ENCODE measurements at regions not wholly inside any gene's neighbourhood (a gene's known extent, or its start where the extent isn't known, plus 50 kb on each side); places are given as distances from the start of the nearest gene placed in this dataset.
"Not testable (repeated sequence)": the region's sequence is repeated elsewhere in the genome, so short reads cannot be mapped to it uniquely, and the experiment has no call there.

- H2AFZ ChIP-seq (ENCODE audit: low read depth, low read length, severe bottlenecking), result no peak overlapping the region
- no peaks in the 10 kb centered on the region for H4K20me1 ChIP-seq (ENCODE audit: low read depth, low read length)
- no peak for TF ChIP-seq CTCF (IDR thresholded peaks at IDR 0.05; ENCODE audit: insufficient read depth, low read length, poor library complexity, severe bottlenecking)
- no peak for TF ChIP-seq EZH2phosphoT487 (conservative IDR thresholded peaks at IDR 0.05; ENCODE audit: low read length)
- no peaks in the 10 kb centered on the region for H3K27me3 ChIP-seq (ENCODE audit: low read length)
- H3K9me2 ChIP-seq (replicated peaks; ENCODE audit: insufficient read depth, low read length), result no peaks in the 10 kb centered on the region
- H3K9ac ChIP-seq (ENCODE audit: low read length), result no peak overlapping the region
- H3K9me3 ChIP-seq (ENCODE audit: insufficient read depth, low read length), result no peaks in the 10 kb centered on the region
- H3K79me2 ChIP-seq (ENCODE audit: insufficient read depth, low read length), result no peaks in the 10 kb centered on the region
- H3F3A ChIP-seq (ENCODE audit: insufficient read depth), result no peaks in the 10 kb centered on the region
- no peak overlapping the region for H3K27ac ChIP-seq (ENCODE audit: low read depth, low read length)
- H3K36me3 ChIP-seq (ENCODE audit: low read length), result no peaks in the 10 kb centered on the region
- H3K4me3 ChIP-seq (ENCODE audit: insufficient read depth, low read length, poor library complexity, severe bottlenecking), result no peak overlapping the region
- no peak overlapping the region for H3K4me2 ChIP-seq (ENCODE audit: low read depth, low read length, poor library complexity, severe bottlenecking)
Observed at GRCh38 chr3:81829937-81830336, 68.5 kb upstream of the GBE1 start.

- H2AFZ ChIP-seq (ENCODE audit: low read depth, low read length, severe bottlenecking); H3K9me2 ChIP-seq (replicated peaks; ENCODE audit: insufficient read depth, low read length); H3K36me3 ChIP-seq (ENCODE audit: low read length); H3K4me3 ChIP-seq (ENCODE audit: insufficient read depth, low read length, poor library complexity, severe bottlenecking); H3K79me2 ChIP-seq (ENCODE audit: insufficient read depth, low read length); H4K20me1 ChIP-seq (ENCODE audit: low read depth, low read length); H3K27me3 ChIP-seq (ENCODE audit: low read length); H3K27ac ChIP-seq (ENCODE audit: low read depth, low read length); H3F3A ChIP-seq (ENCODE audit: insufficient read depth); H3K9ac ChIP-seq (ENCODE audit: low read length); H3K4me2 ChIP-seq (ENCODE audit: low read depth, low read length, poor library complexity, severe bottlenecking); H3K9me3 ChIP-seq (ENCODE audit: insufficient read depth, low read length): not testable (repeated sequence)
Observed at GRCh38 chr3:81829272-81829671, 67.8 kb upstream of the GBE1 start.

GRCh38 chr3:81823882-81824395, 62.5 kb upstream of the GBE1 start:
- no peak overlapping the region for H3K4me3 ChIP-seq (ENCODE audit: insufficient read depth, low read length, poor library complexity, severe bottlenecking)
- H3K27ac ChIP-seq (ENCODE audit: low read depth, low read length), result no peak overlapping the region
- no peak overlapping the region for H2AFZ ChIP-seq (ENCODE audit: low read depth, low read length, severe bottlenecking)

GRCh38 chr3:81823086-81823485, 61.6 kb upstream of the GBE1 start:
- Histone ChIP-seq H4K20me1 (ENCODE audit: low read depth, low read length) (no peaks in the 10 kb centered on the region), H3F3A (ENCODE audit: insufficient read depth) (no peaks in the 10 kb centered on the region), H2AFZ (ENCODE audit: low read depth, low read length, severe bottlenecking) (no peak overlapping the region), H3K9ac (ENCODE audit: low read length) (no peak overlapping the region), H3K36me3 (ENCODE audit: low read length) (no peaks in the 10 kb centered on the region), H3K4me2 (ENCODE audit: low read depth, low read length, poor library complexity, severe bottlenecking) (no peak overlapping the region), H3K79me2 (ENCODE audit: insufficient read depth, low read length) (no peaks in the 10 kb centered on the region), H3K9me3 (ENCODE audit: insufficient read depth, low read length) (no peaks in the 10 kb centered on the region), H3K27me3 (ENCODE audit: low read length) (no peaks in the 10 kb centered on the region), H3K27ac (ENCODE audit: low read depth, low read length) (no peak overlapping the region), H3K4me3 (ENCODE audit: insufficient read depth, low read length, poor library complexity, severe bottlenecking) (no peak overlapping the region), H3K9me2 (replicated peaks; ENCODE audit: insufficient read depth, low read length) (no peaks in the 10 kb centered on the region)
- TF ChIP-seq CTCF (IDR thresholded peaks at IDR 0.05; ENCODE audit: insufficient read depth, low read length, poor library complexity, severe bottlenecking) (no peak), EZH2phosphoT487 (conservative IDR thresholded peaks at IDR 0.05; ENCODE audit: low read length) (no peak)

More at GRCh38 chr3:81823882-81824395, 62.5 kb upstream of the GBE1 start:
- no peaks in the 10 kb centered on the region for H3K9me3 ChIP-seq (ENCODE audit: insufficient read depth, low read length)
- no peak for TF ChIP-seq EZH2phosphoT487 (conservative IDR thresholded peaks at IDR 0.05; ENCODE audit: low read length)
- no peak for TF ChIP-seq CTCF (IDR thresholded peaks at IDR 0.05; ENCODE audit: insufficient read depth, low read length, poor library complexity, severe bottlenecking)
- no peak overlapping the region for H3K9ac ChIP-seq (ENCODE audit: low read length)
- no peaks in the 10 kb centered on the region for H3K79me2 ChIP-seq (ENCODE audit: insufficient read depth, low read length)
- no peaks in the 10 kb centered on the region for H3K9me2 ChIP-seq (replicated peaks; ENCODE audit: insufficient read depth, low read length)
- no peaks in the 10 kb centered on the region for H3F3A ChIP-seq (ENCODE audit: insufficient read depth)
- no peaks in the 10 kb centered on the region for H3K27me3 ChIP-seq (ENCODE audit: low read length)
- no peak overlapping the region for H3K4me2 ChIP-seq (ENCODE audit: low read depth, low read length, poor library complexity, severe bottlenecking)
- H4K20me1 ChIP-seq (ENCODE audit: low read depth, low read length), result no peaks in the 10 kb centered on the region
- H3K36me3 ChIP-seq (ENCODE audit: low read length), result no peaks in the 10 kb centered on the region

All from SU-DHL-6 (cell line).